OCI-LY7 (cell line): ENCODE measurements at regions not wholly inside any gene's neighbourhood (a gene's known extent, or its start where the extent isn't known, plus 50 kb on each side); places are given as distances from the start of the nearest gene placed in this dataset.

ENCODE experiments used
- BruUV-seq: library from RNA; stranded (reverse); fragments of 400-500 nt; replicated peaks from 2 replicates; lab custom pipeline; 2021; lab: Mats Ljungman, UMichigan
- CTCF ChIA-PET: fragments of 300-600 bp; sonication (Branson Sonifier 250); formaldehyde crosslinking; loops from one replicate; lab custom pipeline; 2022; ENCODE audit warnings: antibody characterized with exemption; ENCODE audit not compliant: unreplicated experiment; lab: Charles Lee
- POLR2A ChIA-PET: fragments of 300-600 bp; sonication (Branson Sonifier 250); formaldehyde crosslinking; loops from one replicate; lab custom pipeline; 2022; ENCODE audit warnings: antibody characterized with exemption; lab: Charles Lee
- DNase-seq: peaks from one replicate; pipeline ENCODE4 v3.0.0-alpha.2; 2015; ENCODE audit warnings: low spot score
- H2AFZ ChIP-seq: fragments of 200-600 bp; sonication (generic), shearing (Covaris generic); 2 replicates; pipeline ENCODE4 v1.6.1; 2014; ENCODE audit warnings: mild to moderate bottlenecking, antibody characterized with exemption, low read length, moderate library complexity
- H3K27ac ChIP-seq: fragments of 200-600 bp; sonication (generic); 2 replicates; pipeline ENCODE4 v1.5.1; 2014; ENCODE audit warnings: mixed run types, low read depth, mild to moderate bottlenecking, moderate library complexity, low read length, inconsistent platforms; ENCODE audit not compliant: poor library complexity, severe bottlenecking
- H3K36me3 ChIP-seq: fragments of 200-600 bp; sonication (generic); 2 replicates; pipeline ENCODE4 v1.6.1; 2014; ENCODE audit warnings: mild to moderate bottlenecking, antibody characterized with exemption, low read length, moderate library complexity, mixed read lengths; ENCODE audit not compliant: insufficient read depth
- H3K4me1 ChIP-seq: fragments of 200-600 bp; sonication (generic); 2 replicates; pipeline ENCODE4 v1.5.1; 2014; ENCODE audit warnings: mild to moderate bottlenecking, low read length; ENCODE audit not compliant: insufficient read depth, poor library complexity, severe bottlenecking
- H3K4me2 ChIP-seq: fragments of 200-600 bp; sonication (generic); 2 replicates; pipeline ENCODE4 v1.6.1; 2014; ENCODE audit warnings: mild to moderate bottlenecking, low read length
- H3K4me3 ChIP-seq: fragments of 200-600 bp; sonication (generic); 2 replicates; pipeline ENCODE4 v1.5.1; 2014; ENCODE audit warnings: mild to moderate bottlenecking, low read depth, low read length; ENCODE audit not compliant: poor library complexity, severe bottlenecking
- H3K79me2 ChIP-seq: fragments of 200-600 bp; sonication (generic); 2 replicates; pipeline ENCODE4 v1.6.1; 2016; ENCODE audit warnings: low read depth, mild to moderate bottlenecking, low read length, moderate library complexity, mixed read lengths; ENCODE audit not compliant: insufficient read depth
- H3K9me2 ChIP-seq: fragments of 200-600 bp; sonication (generic); 2 replicates; pipeline ENCODE4 v1.6.1; 2016; ENCODE audit warnings: mild to moderate bottlenecking, low read length, mixed read lengths; ENCODE audit not compliant: insufficient read depth
- H3K9me3 ChIP-seq: fragments of 200-600 bp; sonication (generic); 2 replicates; pipeline ENCODE4 v1.6.1; 2014; ENCODE audit warnings: mild to moderate bottlenecking, mixed run types, low read length, mixed read lengths
- H4K20me1 ChIP-seq: fragments of 200-600 bp; sonication (generic); 2 replicates; pipeline ENCODE4 v1.6.1; 2014; ENCODE audit warnings: mild to moderate bottlenecking, antibody characterized with exemption, low read length, moderate library complexity, mixed read lengths; ENCODE audit not compliant: insufficient read depth
- EZH2phosphoT487 ChIP-seq: fragments of 200-600 bp; sonication (generic); IDR thresholded peaks from 2 replicates; pipeline ENCODE4 v1.6.1; 2018; ENCODE audit warnings: low read depth, borderline replicate concordance, mild to moderate bottlenecking, mixed run types, antibody characterized with exemption, low read length, moderate library complexity, mixed read lengths
- intact Hi-C: fragments of 100-400 bp; cut with micrococcal nuclease; formaldehyde crosslinking; loops from one replicate; pipeline ENCODE4 v1.10.0; 2022; ENCODE audit not compliant: unreplicated experiment
- TF ChIP-seq, protein P1 (sequence below): fragments of 200-600 bp; sonication (generic); conservative IDR thresholded peaks from 2 replicates; pipeline ENCODE4 v1.5.1; 2014; ENCODE audit warnings: mild to moderate bottlenecking, antibody characterized with exemption, low read length, moderate library complexity, mixed read lengths

DNA sequence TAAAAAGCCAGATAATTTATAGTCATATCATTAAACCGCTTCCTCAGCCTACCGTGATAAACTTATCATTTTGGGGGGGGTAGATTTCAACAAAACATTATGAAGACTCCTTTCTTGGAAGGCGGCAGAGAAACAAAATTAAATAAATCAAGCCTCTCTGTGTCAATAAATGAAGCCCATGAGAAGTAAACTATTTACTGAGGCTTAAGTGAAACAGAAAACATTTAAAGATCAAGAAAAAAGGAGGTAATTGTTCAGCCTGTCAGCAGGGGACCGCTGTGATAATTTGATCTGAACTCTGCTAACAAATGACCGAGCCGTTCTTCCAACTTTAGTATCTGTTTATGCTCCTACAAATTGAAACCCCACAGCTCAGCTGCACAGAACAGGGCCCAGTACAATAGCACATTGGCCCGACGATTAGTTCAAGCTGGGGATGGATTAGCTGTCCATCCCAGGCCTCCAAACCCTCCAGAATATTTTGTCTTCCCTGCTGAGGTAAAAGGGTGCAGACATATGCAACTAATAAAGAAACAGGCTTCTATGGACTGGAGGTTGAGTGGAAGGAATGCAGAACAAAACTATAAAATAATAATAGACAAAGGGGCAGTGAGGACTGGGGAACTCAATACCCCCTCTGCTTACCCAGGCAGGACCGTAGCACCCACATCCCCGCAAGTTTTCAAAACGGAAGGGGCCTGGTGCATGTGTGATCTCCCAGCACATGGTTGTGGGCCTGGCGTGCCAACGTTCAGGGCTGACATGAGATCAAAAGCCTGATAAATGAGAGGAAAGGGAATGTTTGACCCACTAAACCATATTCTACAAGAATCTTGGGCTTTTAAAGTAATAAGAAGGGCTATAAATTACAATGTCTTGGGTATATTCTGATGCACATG, 298.1 kb upstream of the IRX5 start:
- intact Hi-C loops = loop anchor here (10.0 kb wide), 1 partner anchor 322 kb away; no protein-coding TSS in a partner anchor
- CTCF ChIA-PET = no interaction called here

DNA sequence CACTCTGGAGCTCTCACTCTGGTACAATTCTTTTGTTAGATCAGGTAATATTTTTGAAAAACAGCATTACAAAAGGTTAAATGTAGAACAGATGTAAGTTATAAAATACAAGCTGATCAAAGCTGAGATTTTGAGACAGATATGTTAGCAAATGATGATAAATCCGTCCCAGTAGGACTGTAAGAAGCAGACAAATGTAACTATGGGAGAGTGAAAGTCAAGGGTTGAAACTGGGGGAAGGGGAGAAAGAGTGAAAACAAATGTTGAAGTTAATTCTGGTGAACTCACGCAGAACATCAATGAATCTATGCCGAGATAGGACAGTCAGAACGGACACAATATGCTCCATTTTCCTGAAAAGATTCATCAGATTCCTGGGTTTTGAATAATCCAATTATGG, 298.9 kb upstream of the IRX5 start:
- no peaks in the 10 kb centered on the region for H3K9me2 ChIP-seq
- no peaks in the 10 kb centered on the region for H3K36me3 ChIP-seq
- H3K79me2 ChIP-seq = no peaks in the 10 kb centered on the region
- BruUV-seq = no TSS peak
- H3K4me2 ChIP-seq = no peak overlapping the region
- no peak for DNase-seq
- no peaks in the 10 kb centered on the region for H3K9me3 ChIP-seq
- H3K4me3 ChIP-seq = no peak overlapping the region
- CTCF ChIA-PET = no interaction called here
- no peaks in the 10 kb centered on the region for H3K4me1 ChIP-seq
- H4K20me1 ChIP-seq = no peaks in the 10 kb centered on the region
- no peak overlapping the region for H2AFZ ChIP-seq
- H3K27ac ChIP-seq = no peak overlapping the region
- intact Hi-C loops = loop anchor here (10.0 kb wide), 1 partner anchor 323 kb away; no protein-coding TSS in a partner anchor
- POLR2A ChIA-PET = interaction anchor here (0.7 kb wide), 1 partner anchor 10 kb away, joined by 6 read pairs; no protein-coding TSS in a partner anchor
- no peak for TF ChIP-seq EZH2phosphoT487
- TF ChIP-seq, protein P1, sequence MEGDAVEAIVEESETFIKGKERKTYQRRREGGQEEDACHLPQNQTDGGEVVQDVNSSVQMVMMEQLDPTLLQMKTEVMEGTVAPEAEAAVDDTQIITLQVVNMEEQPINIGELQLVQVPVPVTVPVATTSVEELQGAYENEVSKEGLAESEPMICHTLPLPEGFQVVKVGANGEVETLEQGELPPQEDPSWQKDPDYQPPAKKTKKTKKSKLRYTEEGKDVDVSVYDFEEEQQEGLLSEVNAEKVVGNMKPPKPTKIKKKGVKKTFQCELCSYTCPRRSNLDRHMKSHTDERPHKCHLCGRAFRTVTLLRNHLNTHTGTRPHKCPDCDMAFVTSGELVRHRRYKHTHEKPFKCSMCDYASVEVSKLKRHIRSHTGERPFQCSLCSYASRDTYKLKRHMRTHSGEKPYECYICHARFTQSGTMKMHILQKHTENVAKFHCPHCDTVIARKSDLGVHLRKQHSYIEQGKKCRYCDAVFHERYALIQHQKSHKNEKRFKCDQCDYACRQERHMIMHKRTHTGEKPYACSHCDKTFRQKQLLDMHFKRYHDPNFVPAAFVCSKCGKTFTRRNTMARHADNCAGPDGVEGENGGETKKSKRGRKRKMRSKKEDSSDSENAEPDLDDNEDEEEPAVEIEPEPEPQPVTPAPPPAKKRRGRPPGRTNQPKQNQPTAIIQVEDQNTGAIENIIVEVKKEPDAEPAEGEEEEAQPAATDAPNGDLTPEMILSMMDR = no peak

More for the DNA sequence above, 298.1 kb upstream of the IRX5 start:
- TF ChIP-seq, protein P1 = no peak
- TF ChIP-seq EZH2phosphoT487 = no peak
- Histone ChIP-seq H3K9me2 (no peaks in the 10 kb centered on the region), H3K36me3 (no peaks in the 10 kb centered on the region), H3K4me3 (no peak overlapping the region), H3K9me3 (no peaks in the 10 kb centered on the region), H3K4me2 (no peak overlapping the region), H3K4me1 (no peaks in the 10 kb centered on the region), H3K79me2 (no peaks in the 10 kb centered on the region), H3K27ac (no peak overlapping the region), H4K20me1 (no peaks in the 10 kb centered on the region), H2AFZ (no peak overlapping the region)
- BruUV-seq = no TSS peak
- POLR2A ChIA-PET = interaction anchor here (0.7 kb wide), 1 partner anchor 9 kb away, joined by 6 read pairs; no protein-coding TSS in a partner anchor
- DNase-seq = no peak
